K562 (cell line): ENCODE measurements at regions not wholly inside any gene's neighbourhood (a gene's known extent, or its start where the extent isn't known, plus 50 kb on each side); places are given as distances from the start of the nearest gene placed in this dataset.
"Not testable (repeated sequence)": the region's sequence is repeated elsewhere in the genome, so short reads cannot be mapped to it uniquely, and the experiment has no call there.

ENCODE experiments used
- ATAC-seq: fragments of 200-7000 bp; cut with Tn5 transposase; 3 replicates; pipeline ENCODE4 v1.9.1; 2020; ENCODE audit warnings: moderate library complexity
- BruUV-seq: library from RNA; stranded (reverse); fragments of 400-500 nt; replicated peaks from 2 replicates; lab custom pipeline; 2021; lab: Mats Ljungman, UMichigan
- CTCF ChIA-PET: fragments of 300-600 bp; formaldehyde crosslinking; extraction: SDS; loops from one replicate; lab custom pipeline; 2021; ENCODE audit warnings: low intra/inter-chr PET ratio; lab: Yijun Ruan, JAX
- POLR2A ChIA-PET: fragments of 300-600, 350-650 bp; sonication (Branson Sonifier 250); formaldehyde crosslinking; extraction: SDS; loops from one replicate; lab custom pipeline; 2021; ENCODE audit warnings: antibody characterized with exemption, inconsistent platforms; lab: Yijun Ruan, JAX
- DNase-seq, 4 experiments: peaks; one replicate each; pipeline versions ENCODE4 v3.0.0 to v3.0.0-alpha.2; 2011 to 2018; ENCODE audit warnings: low spot score in 3 of 4, mixed read lengths in 3 of 4; ENCODE audit errors: extremely low read depth in 1 of 4
- FAIRE-seq: peaks from 2 replicates; lab custom pipeline; 2011; peaks lifted over from hg19 to GRCh38; lab: Jason Lieb, UNC
- H2AFZ ChIP-seq: 2 replicates; pipeline ENCODE4 v1.6.0; 2011; ENCODE audit warnings: low read depth, low read length, control low read depth, inconsistent platforms
- H3K27ac ChIP-seq: fragments of 200-600 bp; 3 replicates; pipeline ENCODE4 v1.8.0; 2011; ENCODE audit warnings: low read depth, mild to moderate bottlenecking, control low read depth, inconsistent platforms, low read length, moderate library complexity, mixed read lengths; ENCODE audit errors: extremely low read depth
- H3K27me3 ChIP-seq, 2 experiments: fragments of 300-600 bp in 1 of 2; 2 replicates in 1 of 2; 3 replicates in 1 of 2; pipeline versions ENCODE4 v1.6.0 to v1.8.0; 2011; ENCODE audit warnings: inconsistent platforms in 2 of 2, low read length in 2 of 2, mild to moderate bottlenecking in 1 of 2, mixed read lengths in 1 of 2, moderate library complexity in 1 of 2; ENCODE audit not compliant: control insufficient read depth in 2 of 2, insufficient read depth in 2 of 2
- H3K36me3 ChIP-seq: fragments of 300-600 bp; 3 replicates; pipeline ENCODE4 v1.8.0; 2011; ENCODE audit warnings: mild to moderate bottlenecking, low read length, inconsistent platforms; ENCODE audit not compliant: control insufficient read depth, insufficient read depth
- H3K4me1 ChIP-seq, 2 experiments: fragments of 200-600 bp in 1 of 2; replicated peaks in 1 of 2; 2 replicates in 1 of 2; 3 replicates in 1 of 2; pipeline versions ENCODE4 v1.5.1 to v1.8.0; 2011; ENCODE audit warnings: inconsistent platforms in 2 of 2, low read length in 2 of 2, mild to moderate bottlenecking in 1 of 2, mixed read lengths in 1 of 2, moderate library complexity in 1 of 2; ENCODE audit not compliant: control insufficient read depth in 2 of 2, insufficient read depth in 2 of 2
- H3K4me2 ChIP-seq: 2 replicates; pipeline ENCODE4 v1.6.1; 2011; ENCODE audit warnings: low read length, control low read depth, inconsistent platforms, mixed read lengths; ENCODE audit not compliant: insufficient read depth
- H3K4me3 ChIP-seq: fragments of 200-600 bp; sonication (generic), shearing (Covaris generic); 2 replicates; pipeline ENCODE4 v1.5.1; 2016; ENCODE audit warnings: control low read depth, inconsistent platforms
- H3K79me2 ChIP-seq: fragments of 200-600 bp; 3 replicates; pipeline ENCODE4 v1.8.0; 2011; ENCODE audit warnings: low read length, inconsistent platforms; ENCODE audit not compliant: control insufficient read depth, insufficient read depth
- H3K9ac ChIP-seq, 2 experiments: 2 replicates each; pipeline versions ENCODE4 v1.6.0 to v1.6.1; 2011; ENCODE audit warnings: low read depth in 2 of 2, low read length in 2 of 2, control low read depth in 1 of 2, inconsistent platforms in 1 of 2, mild to moderate bottlenecking in 1 of 2, mixed read lengths in 1 of 2; ENCODE audit not compliant: insufficient read depth in 1 of 2
- H3K9me1 ChIP-seq: one replicate; pipeline ENCODE4 v1.6.0; 2011; ENCODE audit warnings: inconsistent platforms, mild to moderate bottlenecking, low read length, moderate library complexity; ENCODE audit not compliant: control insufficient read depth, insufficient read depth
- H3K9me3 ChIP-seq: replicated peaks from 2 replicates; pipeline ENCODE4 v1.5.1; 2011; ENCODE audit warnings: low read depth, low read length, inconsistent platforms; ENCODE audit not compliant: control insufficient read depth, insufficient read depth
- H4K20me1 ChIP-seq: replicated peaks from 2 replicates; pipeline ENCODE4 v1.6.1; 2011; ENCODE audit warnings: low read length, inconsistent platforms, mixed read lengths; ENCODE audit not compliant: control insufficient read depth, insufficient read depth
- C11orf30 ChIP-seq: fragments of 450-650 bp; IDR thresholded peaks from 2 replicates; pipeline ENCODE4 v1.6.1; 2016; ENCODE audit warnings: low read depth, mild to moderate bottlenecking
- IRF1 ChIP-seq: sonication (generic); formaldehyde crosslinking; IDR thresholded peaks from 2 replicates; pipeline ENCODE4 v1.8.0; 2022; ENCODE audit warnings: missing genetic modification reagents, mild to moderate bottlenecking, borderline replicate concordance
- MAFF ChIP-seq: IDR thresholded peaks from 2 replicates; pipeline ENCODE4 v1.6.1; 2012; ENCODE audit warnings: low read length, improper control_type of control experiment
- MAFG ChIP-seq: fragments of 450-650 bp; conservative IDR thresholded peaks from 2 replicates; pipeline ENCODE4 v1.6.1; 2016; ENCODE audit warnings: missing genetic modification characterization, missing compliant biosample characterization
- MAFK ChIP-seq: IDR thresholded peaks from 2 replicates; pipeline ENCODE4 v1.6.1; 2011; ENCODE audit warnings: low read length, improper control_type of control experiment
- NFIC ChIP-seq: fragments of 450-650 bp; IDR thresholded peaks from 2 replicates; pipeline ENCODE4 v1.6.1; 2017; ENCODE audit warnings: mild to moderate bottlenecking, inconsistent platforms
- NFIX ChIP-seq: fragments of 250-450 bp; sonication (Bioruptor Pico); IDR thresholded peaks from 2 replicates; pipeline ENCODE4 v1.4.0; 2020; ENCODE audit warnings: low read depth, mild to moderate bottlenecking, moderate library complexity
- PPARD ChIP-seq: fragments of 250-450 bp; sonication (Bioruptor Pico); IDR thresholded peaks from 2 replicates; pipeline ENCODE4 v1.8.0; 2022; ENCODE audit warnings: inconsistent platforms, mild to moderate bottlenecking, moderate library complexity
- ZFP1 ChIP-seq: fragments of 450-650 bp; formaldehyde crosslinking; IDR thresholded peaks from 2 replicates; pipeline ENCODE4 v1.4.0; 2020; ENCODE audit warnings: mild to moderate bottlenecking, mixed read lengths
- ZNF280A ChIP-seq: fragments of 450-650 bp; IDR thresholded peaks from 2 replicates; pipeline ENCODE4 v1.6.1; 2018; ENCODE audit warnings: mild to moderate bottlenecking, low read depth; ENCODE audit not compliant: partially characterized antibody
- ZNF316 ChIP-seq: fragments of 450-650 bp; IDR thresholded peaks from 2 replicates; pipeline ENCODE4 v1.6.1; 2016
- WGBS: fragments of 100-300 bp; shearing (Covaris generic); methylation state at CpG from one replicate; pipeline ENCODE4 v1.1.6; 2016; ENCODE audit warnings: low coverage, mixed read lengths; ENCODE audit not compliant: insufficient coverage; ENCODE audit errors: missing lambda C conversion rate; 5-methylcytosine and 5-hydroxymethylcytosine counted together
- in situ Hi-C: fragments of 300-500 bp; cut with MboI; formaldehyde crosslinking; loops from 4 replicates; pipeline ENCODE4 v1.15.0; 2018; ENCODE audit warnings: inconsistent platforms, mixed read lengths
- intact Hi-C: fragments of 100-400 bp; cut with micrococcal nuclease; formaldehyde crosslinking; loops from 2 replicates; pipeline ENCODE4 v1.14.2; 2022

- H3K27ac ChIP-seq, intact Hi-C loops, H3K9me3 ChIP-seq, FAIRE-seq, in situ Hi-C loops, H3K4me1 ChIP-seq, H3K79me2 ChIP-seq, POLR2A ChIA-PET, H3K9ac ChIP-seq, H3K4me3 ChIP-seq, H4K20me1 ChIP-seq, H2AFZ ChIP-seq, H3K9me1 ChIP-seq, H3K4me2 ChIP-seq, BruUV-seq, CTCF ChIA-PET, DNase-seq, ATAC-seq, H3K27me3 ChIP-seq, H3K36me3 ChIP-seq: not testable (repeated sequence)
- TF ChIP-seq NFIX (CRISPR knock-in tag) (peak; percentile 41; the same call in 1 of the 2 replicates), NFIC (peak; percentile 74)
- WGBS: 0% methylated on average over 2 of the region's 3 CpGs
Observed at GRCh38 chr1:101375448-101375847, 138.6 kb downstream of the S1PR1 start.

GRCh38 chr1:101376121-101377083 is 139.6 kb downstream of the S1PR1 start:
- Histone ChIP-seq H3K9me1 (no peaks in the 10 kb centered on the region), H4K20me1 (no peaks in the 10 kb centered on the region), H3K79me2 (no peaks in the 10 kb centered on the region), H3K4me1 (no peaks in the 10 kb centered on the region), H2AFZ (no peak overlapping the region), H3K4me2 (no peak overlapping the region), H3K4me3 (no peak overlapping the region), H3K27ac (no peak overlapping the region), H3K36me3 (no peaks in the 10 kb centered on the region), H3K9ac (no peak overlapping the region), H3K27me3 (no peaks in the 10 kb centered on the region), H3K9me3 (no peaks in the 10 kb centered on the region)
- CTCF ChIA-PET: no interaction called here
- ATAC-seq: no peak
- in situ Hi-C loops (no loop called here), intact Hi-C loops (no loop called here)
- no TSS peak for BruUV-seq
- DNase-seq: no peak
- FAIRE-seq: no peak
- POLR2A ChIA-PET: interaction anchor here (1.2 kb wide), 1 partner anchor 1738 kb away, joined by 3 read pairs; no protein-coding TSS in a partner anchor
- TF ChIP-seq IRF1 (CRISPR knock-in tag): no peak
- peak; percentile 60 for TF ChIP-seq ZNF316
- TF ChIP-seq MAFG (tag): peak; percentile 53
- TF ChIP-seq ZNF280A: no peak
- peak; percentile 39; the same call in 1 of the 2 replicates for TF ChIP-seq C11orf30
- peak; percentile 34; the same call in 1 of the 2 replicates for TF ChIP-seq MAFF
- no peak for TF ChIP-seq PPARD
- no peak for TF ChIP-seq ZFP1 (CRISPR knock-in tag)
- TF ChIP-seq MAFK: peak; percentile 40; the same call in 1 of the 2 replicates
- under 1% methylated on average over 8 of the region's 8 CpGs for WGBS
